ENCODE measurements at regions not wholly inside any gene's neighbourhood (a gene's known extent, or its start where the extent isn't known, plus 50 kb on each side); places are given as distances from the start of the nearest gene placed in this dataset.

DNA sequence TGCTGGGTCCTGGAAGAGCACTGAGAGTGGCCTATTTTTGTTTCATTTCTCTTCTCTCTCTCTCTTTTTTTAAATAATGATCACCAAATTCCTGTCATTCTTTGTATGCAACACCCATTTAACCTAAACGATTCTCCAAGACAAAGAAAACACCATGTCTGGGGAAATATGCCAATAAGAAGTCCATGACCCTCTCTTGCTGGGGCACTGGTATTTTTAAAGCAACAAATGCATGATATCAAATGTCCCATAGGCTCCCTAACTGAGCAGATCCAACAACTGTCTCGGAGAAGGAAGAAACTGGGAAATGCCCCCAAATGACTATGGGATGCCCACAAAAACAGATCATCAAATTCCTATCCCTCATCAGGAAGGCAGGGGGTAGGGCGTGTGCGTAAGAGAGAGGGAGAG lies 567.4 kb downstream of the CCDC171 start:
- H3K9me2 ChIP-seq (replicated peaks; ENCODE audit: insufficient read depth, low read length): no peaks in the 10 kb centered on the region
- H3K9ac ChIP-seq (ENCODE audit: low read length): no peak overlapping the region
- DNase-seq: no peak
- H3F3A ChIP-seq (ENCODE audit: insufficient read depth, low read length): no peaks in the 10 kb centered on the region
- no peak overlapping the region for H3K4me3 ChIP-seq (ENCODE audit: low read length)
- no peaks in the 10 kb centered on the region for H4K20me1 ChIP-seq (ENCODE audit: insufficient read depth, low read length)
- H3K27ac ChIP-seq (ENCODE audit: low read length): no peak overlapping the region
- H3K79me2 ChIP-seq (ENCODE audit: low read length): no peaks in the 10 kb centered on the region
- no peak for TF ChIP-seq EZH2 (optimal IDR thresholded peaks at IDR 0.05; ENCODE audit: low read depth, low read length)
- no peak for TF ChIP-seq EZH2phosphoT487 (IDR thresholded peaks at IDR 0.05; ENCODE audit: low read length)
- TF ChIP-seq CTCF (IDR thresholded peaks at IDR 0.05; ENCODE audit: low read length): no peak
- H3K4me1 ChIP-seq (ENCODE audit: low read length): no peaks in the 10 kb centered on the region
- no peaks in the 10 kb centered on the region for H3K36me3 ChIP-seq (replicated peaks; ENCODE audit: insufficient read depth, low read length)
- H3K4me2 ChIP-seq (ENCODE audit: low read depth, low read length): no peak overlapping the region
- no peaks in the 10 kb centered on the region for H3K27me3 ChIP-seq (replicated peaks; ENCODE audit: insufficient read depth, low read length)
- no peak overlapping the region for H2AFZ ChIP-seq (ENCODE audit: low read length)
- no peaks in the 10 kb centered on the region for H3K9me3 ChIP-seq (replicated peaks; ENCODE audit: insufficient read depth, low read length)

DNA sequence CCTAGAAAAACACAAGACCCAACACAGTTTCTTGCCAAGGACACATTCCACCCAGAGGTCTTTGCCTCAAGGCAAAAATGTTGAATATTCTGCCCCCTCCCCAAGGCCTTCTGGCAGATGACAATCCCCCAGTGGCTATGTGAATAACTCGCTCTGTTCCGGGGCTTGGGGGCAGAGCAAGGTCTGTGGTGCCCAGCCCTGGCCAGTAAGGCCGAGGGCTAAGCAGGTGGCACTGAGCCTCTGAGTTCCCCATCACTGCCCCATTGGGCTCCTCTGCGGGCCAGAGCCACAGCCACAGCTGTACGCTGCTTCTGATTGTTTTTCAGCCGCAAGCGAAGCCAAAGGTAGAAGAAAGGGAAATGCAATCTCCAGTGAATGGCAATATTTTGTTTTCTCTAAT lies 567.9 kb downstream of the CCDC171 start:
- no peak overlapping the region for H3K27ac ChIP-seq (ENCODE audit: low read length)
- no peak overlapping the region for H2AFZ ChIP-seq (ENCODE audit: low read length)

DNA sequence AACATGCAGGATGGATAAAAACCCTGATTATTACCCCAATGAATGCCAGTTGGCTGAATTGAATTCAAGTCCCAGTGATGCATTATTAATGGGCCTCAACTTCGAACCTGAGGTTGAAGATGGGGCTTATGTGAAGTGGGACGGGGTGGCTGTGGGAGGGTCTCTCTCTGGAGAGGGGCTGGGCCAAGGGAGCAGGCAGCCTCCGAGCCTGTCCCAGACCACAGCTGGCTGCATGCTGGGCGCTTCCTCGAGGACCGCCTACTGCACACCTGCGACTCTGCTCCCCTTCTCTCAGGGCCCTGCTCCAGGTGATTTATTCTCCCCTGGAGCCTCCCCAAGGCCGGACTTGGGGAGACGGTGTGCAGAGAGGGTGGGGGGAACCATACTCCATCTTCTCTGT lies 568.3 kb downstream of the CCDC171 start:
- Histone ChIP-seq H3K4me1 (ENCODE audit: low read length) (no peaks in the 10 kb centered on the region), H3K4me2 (ENCODE audit: low read depth, low read length) (no peak overlapping the region), H3K36me3 (replicated peaks; ENCODE audit: insufficient read depth, low read length) (no peaks in the 10 kb centered on the region), H2AFZ (ENCODE audit: low read length) (no peak overlapping the region), H4K20me1 (ENCODE audit: insufficient read depth, low read length) (no peaks in the 10 kb centered on the region), H3K9me3 (replicated peaks; ENCODE audit: insufficient read depth, low read length) (no peaks in the 10 kb centered on the region), H3K27ac (ENCODE audit: low read length) (no peak overlapping the region), H3F3A (ENCODE audit: insufficient read depth, low read length) (no peaks in the 10 kb centered on the region), H3K79me2 (ENCODE audit: low read length) (no peaks in the 10 kb centered on the region), H3K9ac (ENCODE audit: low read length) (no peak overlapping the region), H3K9me2 (replicated peaks; ENCODE audit: insufficient read depth, low read length) (no peaks in the 10 kb centered on the region), H3K27me3 (replicated peaks; ENCODE audit: insufficient read depth, low read length) (no peaks in the 10 kb centered on the region), H3K4me3 (ENCODE audit: low read length) (no peak overlapping the region)
- DNase-seq: no peak
- TF ChIP-seq EZH2phosphoT487 (IDR thresholded peaks at IDR 0.05; ENCODE audit: low read length) (no peak), CTCF (IDR thresholded peaks at IDR 0.05; ENCODE audit: low read length) (no peak), EZH2 (optimal IDR thresholded peaks at IDR 0.05; ENCODE audit: low read depth, low read length) (no peak)

More for the DNA sequence above, 567.9 kb downstream of the CCDC171 start:
- Histone ChIP-seq H3K79me2 (ENCODE audit: low read length) (no peaks in the 10 kb centered on the region), H3K27me3 (replicated peaks; ENCODE audit: insufficient read depth, low read length) (no peaks in the 10 kb centered on the region), H3K9ac (ENCODE audit: low read length) (no peak overlapping the region), H3K9me3 (replicated peaks; ENCODE audit: insufficient read depth, low read length) (no peaks in the 10 kb centered on the region), H3K9me2 (replicated peaks; ENCODE audit: insufficient read depth, low read length) (no peaks in the 10 kb centered on the region), H3K4me2 (ENCODE audit: low read depth, low read length) (no peak overlapping the region), H3K4me1 (ENCODE audit: low read length) (no peaks in the 10 kb centered on the region), H3K4me3 (ENCODE audit: low read length) (no peak overlapping the region), H4K20me1 (ENCODE audit: insufficient read depth, low read length) (no peaks in the 10 kb centered on the region), H3K36me3 (replicated peaks; ENCODE audit: insufficient read depth, low read length) (no peaks in the 10 kb centered on the region), H3F3A (ENCODE audit: insufficient read depth, low read length) (no peaks in the 10 kb centered on the region)
- TF ChIP-seq EZH2 (optimal IDR thresholded peaks at IDR 0.05; ENCODE audit: low read depth, low read length): no peak
- no peak for TF ChIP-seq CTCF (IDR thresholded peaks at IDR 0.05; ENCODE audit: low read length)
- no peak for TF ChIP-seq EZH2phosphoT487 (IDR thresholded peaks at IDR 0.05; ENCODE audit: low read length)
- DNase-seq: no peak

All from MM.1S (cell line).